ENCODE measurements at regions not wholly inside any gene's neighbourhood (a gene's known extent, or its start where the extent isn't known, plus 50 kb on each side); places are given as distances from the start of the nearest gene placed in this dataset.

DNA sequence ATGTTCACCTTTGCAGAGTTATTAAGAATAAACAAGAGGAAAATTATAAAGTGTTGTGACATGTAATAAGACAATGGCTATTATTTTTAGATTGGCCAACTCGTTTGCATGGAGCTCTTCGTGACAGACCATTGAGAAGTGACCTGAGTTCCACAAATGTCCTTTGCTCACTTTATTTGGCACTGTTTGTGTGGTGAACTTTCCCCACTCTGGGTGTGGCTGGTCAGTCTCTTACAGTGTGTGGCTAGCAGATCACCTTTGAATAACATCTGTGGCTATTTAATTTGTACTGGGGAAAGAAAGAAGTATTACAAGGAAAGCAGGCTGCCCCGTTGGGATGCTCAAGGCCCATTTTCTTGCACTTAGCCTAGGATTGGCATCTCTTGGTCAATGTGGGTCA is 274.1 kb upstream of the WWC1 start:
- no peak for DNase-seq (ENCODE audit: low spot score)

DNA sequence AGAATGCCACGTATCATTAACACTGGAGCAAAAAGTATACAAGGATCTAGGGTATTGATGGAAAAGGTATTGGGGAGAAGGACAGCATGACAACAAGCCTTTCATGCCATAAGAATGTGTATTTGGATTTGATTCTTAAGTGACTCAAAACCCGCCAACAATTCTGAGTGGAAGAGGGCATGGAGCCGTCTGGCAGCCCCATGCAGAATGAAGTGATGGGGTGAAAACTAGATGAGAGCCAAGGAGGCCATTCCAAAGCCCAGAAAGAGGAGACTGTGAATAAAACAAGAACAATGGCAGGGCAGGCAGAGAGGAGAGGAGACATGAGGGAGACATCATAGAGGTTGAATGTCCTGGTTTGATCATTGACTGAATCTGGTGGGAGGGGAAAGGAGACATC is 272.3 kb upstream of the WWC1 start:
- no peak for DNase-seq (ENCODE audit: low spot score)

DNA sequence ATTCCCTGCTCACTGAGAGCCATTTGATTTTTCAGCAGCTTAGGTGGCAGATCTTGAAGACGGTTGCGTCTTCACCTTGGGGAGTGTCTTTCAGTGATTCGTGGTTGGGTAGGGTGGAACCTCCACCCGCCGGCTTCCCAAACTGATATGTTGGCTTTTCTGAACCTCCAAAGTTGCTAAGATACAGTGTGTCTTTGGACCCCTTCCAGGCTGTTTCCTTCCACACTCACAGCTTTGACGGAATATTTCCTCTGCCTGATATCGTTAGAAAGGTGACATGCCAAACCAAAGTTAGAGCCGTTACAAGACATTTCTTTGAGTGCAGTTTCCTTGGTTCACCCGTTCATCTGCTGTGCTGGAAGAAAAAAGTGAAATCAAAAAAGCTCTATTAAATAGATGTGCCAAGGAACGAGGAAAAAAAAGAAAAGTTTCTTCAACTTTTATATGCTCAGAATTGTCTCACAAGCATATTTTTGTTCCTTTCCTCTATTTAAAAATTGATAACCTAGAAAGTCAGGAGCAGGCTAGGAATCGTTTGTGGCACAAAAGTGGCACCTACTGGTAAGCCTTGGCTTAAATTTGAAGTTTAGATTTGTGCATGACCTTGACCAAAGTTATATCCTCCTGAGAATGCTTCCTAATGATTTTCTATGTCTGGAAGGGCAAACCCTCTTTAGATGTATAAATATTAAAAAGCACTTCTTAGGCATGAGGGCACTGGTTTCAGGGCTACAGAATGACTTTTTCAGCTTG is 270.7 kb upstream of the WWC1 start:
- no peak for DNase-seq (ENCODE audit: low spot score)

DNA sequence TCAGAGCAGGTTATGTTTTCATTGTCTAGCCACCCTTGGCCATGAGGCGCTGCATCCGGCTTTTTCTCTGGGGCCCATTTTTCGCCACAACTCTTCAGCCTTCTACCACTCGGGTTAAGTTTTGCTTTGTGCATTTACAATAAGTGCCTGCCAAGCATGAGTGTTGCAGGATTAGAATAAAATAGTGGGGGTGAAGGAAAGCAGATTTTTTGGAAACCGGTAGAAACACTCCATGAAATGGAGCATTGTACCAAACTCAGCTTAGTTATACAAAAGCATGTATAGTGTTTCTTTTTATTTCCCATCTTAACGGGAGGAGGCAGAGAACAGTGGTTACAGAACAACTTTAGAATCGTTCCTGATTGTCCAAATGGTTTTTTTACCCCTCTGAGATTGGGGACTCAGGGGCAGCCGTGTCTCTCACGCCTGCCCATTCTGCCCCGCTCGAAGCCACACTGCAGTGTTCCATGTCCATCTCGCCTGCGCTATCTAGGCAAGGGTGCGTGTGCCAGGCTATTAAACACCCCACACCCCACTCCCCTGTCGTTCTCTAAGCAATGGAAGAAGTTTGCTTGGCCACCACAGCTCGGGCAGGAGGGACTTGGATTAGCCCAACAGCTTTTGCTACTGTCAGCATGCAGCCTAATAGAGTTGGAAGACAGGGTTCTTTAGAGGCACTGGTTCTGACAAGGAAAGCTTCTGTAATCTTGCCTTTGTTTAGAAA is 268.8 kb upstream of the WWC1 start:
- DNase-seq (ENCODE audit: low spot score) = no peak

DNA sequence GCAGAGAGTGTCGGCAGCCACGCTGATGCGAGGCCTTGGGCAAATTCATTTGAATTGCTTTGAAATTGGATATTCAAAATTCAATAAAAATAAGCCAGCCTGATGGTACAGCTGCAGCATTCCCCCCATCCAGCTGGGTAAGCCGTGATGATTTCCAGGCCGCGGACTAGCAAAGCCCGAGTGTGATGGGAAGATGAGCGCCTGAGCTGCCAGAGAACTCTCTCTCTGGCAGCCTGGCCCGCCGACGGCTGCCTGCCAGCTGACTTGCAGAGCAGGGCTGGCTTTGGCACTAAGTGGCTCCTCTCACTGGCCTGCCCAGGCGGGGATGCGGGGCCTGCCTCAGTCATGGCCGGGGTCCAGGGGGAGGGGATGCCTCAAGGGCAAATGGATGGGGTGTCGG is 268.3 kb upstream of the WWC1 start:
- no peak for DNase-seq (ENCODE audit: low spot score)

DNA sequence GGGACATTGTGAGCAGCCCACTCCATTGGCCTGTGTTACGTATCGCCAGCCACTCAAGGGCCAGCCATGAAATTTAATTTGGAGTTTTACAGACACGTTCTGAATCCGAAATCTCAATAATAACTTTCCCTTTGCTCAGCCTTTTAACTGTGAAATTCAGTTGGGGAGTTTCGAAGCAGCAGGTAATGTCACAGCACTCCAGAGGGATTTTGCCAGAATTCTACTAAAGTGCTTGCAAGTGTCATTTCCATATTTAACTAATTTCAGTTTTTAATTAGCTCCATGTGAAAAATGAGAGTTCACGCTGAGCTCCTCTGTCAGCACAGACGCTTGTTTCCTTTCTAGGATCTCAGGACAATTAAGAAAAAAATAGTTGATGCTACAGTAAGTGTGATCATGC is 267.1 kb upstream of the WWC1 start:
- no peak for DNase-seq (ENCODE audit: low spot score)

DNA sequence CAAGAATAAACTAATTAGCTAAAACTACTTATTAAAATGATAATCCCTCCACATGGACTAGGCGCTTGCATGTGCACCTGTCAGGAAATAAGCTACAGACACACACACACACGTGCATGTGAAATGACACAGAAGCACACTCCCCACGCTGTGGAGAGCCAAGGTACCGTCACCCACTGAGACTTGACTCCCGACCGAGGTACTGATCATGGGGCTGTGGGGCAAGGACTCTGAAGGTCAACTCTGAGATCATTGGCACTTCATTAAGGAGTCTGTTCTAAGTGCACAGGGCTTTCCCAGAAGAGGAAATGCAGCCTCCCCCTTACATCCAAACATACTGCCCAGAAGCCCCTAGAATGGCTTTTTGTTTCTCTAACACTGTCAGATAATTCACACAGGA is 264.4 kb upstream of the WWC1 start:
- DNase-seq (ENCODE audit: low spot score) = no peak

DNA sequence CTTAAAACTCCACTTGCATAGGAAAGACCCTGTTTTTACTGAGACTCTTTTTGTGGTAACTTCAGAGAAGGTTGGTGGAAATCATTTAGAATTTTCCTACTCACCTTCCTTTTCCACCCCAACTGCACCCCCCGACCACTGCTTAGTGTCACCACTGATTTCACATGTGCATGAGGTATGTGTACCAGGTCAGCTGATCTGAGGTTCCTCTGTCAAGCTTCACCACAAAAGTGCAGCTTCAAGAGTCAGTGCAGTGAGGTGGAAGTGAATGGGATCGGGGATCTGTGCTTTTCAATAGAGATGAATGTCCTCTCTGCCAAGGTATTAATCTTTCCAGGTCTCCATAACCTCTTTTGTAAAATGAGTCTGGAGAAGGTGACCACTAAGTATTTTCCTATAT is 260.5 kb upstream of the WWC1 start:
- DNase-seq (ENCODE audit: low spot score) = no peak

DNA sequence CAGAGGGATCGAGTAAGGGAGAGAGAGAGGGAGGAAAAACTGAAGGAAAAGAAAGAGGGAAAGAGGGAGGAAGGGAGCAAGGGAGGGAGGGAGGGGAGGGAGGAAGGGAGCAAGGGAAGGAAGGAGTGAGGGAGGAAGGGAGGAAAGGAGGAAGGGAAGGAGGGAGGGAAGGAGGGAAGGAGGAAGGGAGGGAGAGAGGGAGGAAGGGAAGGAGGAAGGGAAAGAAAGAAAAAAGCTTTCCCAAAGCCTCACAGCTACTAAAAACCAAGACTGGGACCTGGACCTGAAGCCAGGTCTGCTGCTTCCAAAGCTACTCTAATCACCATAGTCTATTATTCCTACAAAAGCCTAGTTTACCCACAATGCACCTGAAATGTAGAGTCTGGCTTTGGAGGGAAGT is 259.8 kb upstream of the WWC1 start:
- no peak for DNase-seq (ENCODE audit: low spot score)

DNA sequence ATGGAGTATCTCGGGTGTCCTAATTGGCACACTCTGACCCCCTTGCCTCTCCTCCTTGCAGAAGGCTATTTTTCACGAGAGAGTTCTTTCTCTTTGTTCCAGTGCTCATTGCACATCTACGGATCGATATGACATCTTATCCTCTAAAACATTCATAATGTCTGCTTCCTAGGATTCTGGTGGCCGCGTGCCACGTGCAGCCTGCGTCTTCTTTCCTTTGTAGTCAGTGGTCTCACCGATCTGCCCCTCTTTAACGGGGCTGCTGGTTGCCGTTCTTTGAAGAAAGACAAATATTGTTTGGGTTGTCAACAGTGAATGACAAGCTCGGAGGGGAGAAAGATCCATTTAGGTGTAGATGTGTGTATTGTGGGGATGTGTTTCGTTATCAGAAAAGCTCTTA is 252.4 kb upstream of the WWC1 start:
- DNase-seq (ENCODE audit: low spot score) = no peak

DNA sequence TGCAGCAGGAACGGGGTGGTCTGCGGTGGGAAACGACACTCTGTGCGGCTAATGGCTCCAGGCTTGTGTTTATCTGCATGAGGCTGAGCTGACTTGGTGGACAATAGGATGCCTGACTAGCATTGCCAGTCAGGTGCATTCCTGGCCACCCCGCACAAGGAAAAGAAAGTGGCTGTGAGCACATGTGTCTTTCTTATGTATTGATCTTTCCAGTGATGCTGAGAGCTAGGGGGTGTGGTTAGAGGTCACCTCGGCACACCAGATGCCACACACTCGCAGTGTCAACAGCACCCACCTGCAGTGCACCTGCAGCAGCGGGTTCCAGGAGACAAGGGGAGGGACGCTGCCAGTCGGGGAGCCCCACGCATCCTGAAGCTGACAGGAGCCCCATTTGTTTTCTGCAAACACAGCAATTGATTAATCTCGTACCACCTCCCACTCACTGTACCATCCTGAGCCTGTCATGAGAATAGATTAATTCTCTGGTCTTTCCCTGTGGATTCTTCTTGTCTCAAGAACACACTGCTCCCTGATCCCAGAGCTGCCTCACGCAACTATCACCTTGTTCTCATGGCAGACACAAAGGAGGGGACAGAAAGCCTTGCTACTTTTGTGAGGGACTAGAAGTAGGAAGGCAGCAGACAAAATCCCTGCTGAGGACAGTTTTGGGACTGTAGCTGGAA is 251.7 kb upstream of the WWC1 start:
- DNase-seq (ENCODE audit: low spot score) = no peak

DNA sequence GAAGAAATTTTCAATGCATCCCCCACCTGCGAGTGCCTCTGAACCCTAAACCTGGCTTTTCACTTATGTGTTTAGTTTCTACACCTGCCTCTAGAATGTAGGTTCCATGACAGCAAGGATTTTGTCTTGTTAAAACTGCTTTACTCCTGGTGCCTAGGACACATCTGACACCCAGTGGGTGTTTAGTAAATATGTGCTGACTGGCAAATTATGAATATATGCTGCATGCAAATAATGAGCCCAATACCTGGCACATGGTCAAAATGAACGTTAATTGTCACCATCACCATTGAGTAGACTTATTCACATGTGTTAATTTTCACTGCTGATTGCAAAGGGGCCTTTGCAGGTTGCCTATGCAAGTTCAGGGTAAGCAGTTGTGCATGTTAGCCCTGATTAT is 249.9 kb upstream of the WWC1 start:
- DNase-seq (ENCODE audit: low spot score) = no peak

DNA sequence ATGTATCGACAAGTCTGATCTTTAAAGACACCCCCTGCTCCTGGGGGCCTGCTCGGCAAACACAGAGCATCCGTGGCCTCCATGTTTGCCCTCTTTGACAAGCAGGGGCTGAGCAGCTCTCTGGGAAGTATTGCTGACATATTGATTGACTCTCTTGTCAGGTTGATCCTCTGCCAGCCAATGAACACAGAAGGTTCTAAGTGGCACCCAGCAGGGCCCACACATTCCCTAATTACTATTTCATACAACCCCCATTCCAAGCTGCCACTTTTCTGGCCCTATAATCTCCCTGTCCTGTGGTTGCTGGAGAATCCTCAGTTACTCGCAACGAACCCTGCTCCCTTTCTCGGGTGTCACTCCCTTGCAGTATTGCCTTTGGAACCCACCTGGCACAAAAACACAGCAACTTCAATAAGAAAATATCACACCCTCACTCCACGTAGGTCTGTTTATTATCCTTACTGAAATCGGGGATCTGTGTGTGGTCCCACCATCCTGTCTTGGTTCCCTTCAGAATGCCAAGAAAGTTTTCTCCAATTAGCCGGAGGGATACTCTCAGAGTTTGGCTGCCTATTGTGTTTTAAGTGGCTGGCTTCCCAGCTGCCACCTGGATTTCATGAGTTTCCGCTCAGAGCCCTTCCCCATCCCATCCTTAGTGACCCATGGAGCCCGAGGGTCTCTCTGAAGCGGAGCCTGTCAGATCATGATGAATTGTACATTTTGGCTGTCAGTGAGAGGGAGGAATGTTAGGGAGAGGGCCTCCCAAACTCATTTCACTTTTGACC is 249.0 kb upstream of the WWC1 start:
- DNase-seq (ENCODE audit: low spot score) = no peak

DNA sequence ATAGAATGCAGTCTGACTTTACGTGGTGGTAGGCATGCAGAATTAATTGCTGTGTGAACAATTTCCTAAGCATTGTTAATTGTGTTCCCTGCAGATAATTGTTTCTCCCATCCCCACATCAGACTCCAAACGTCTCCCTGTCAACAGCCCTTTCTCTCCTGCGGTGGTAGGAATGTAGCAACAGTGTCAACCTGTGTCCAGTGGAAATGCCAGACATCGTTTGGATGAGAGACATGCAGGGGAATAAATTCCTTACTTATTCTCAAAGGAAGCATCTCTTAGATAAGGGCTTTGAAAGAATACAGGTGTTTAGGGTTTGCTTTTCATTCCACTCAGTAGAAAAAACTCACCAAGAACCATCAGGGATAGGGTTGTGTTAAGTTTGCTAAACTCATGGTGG is 245.3 kb upstream of the WWC1 start:
- no peak for DNase-seq (ENCODE audit: low spot score)

DNA sequence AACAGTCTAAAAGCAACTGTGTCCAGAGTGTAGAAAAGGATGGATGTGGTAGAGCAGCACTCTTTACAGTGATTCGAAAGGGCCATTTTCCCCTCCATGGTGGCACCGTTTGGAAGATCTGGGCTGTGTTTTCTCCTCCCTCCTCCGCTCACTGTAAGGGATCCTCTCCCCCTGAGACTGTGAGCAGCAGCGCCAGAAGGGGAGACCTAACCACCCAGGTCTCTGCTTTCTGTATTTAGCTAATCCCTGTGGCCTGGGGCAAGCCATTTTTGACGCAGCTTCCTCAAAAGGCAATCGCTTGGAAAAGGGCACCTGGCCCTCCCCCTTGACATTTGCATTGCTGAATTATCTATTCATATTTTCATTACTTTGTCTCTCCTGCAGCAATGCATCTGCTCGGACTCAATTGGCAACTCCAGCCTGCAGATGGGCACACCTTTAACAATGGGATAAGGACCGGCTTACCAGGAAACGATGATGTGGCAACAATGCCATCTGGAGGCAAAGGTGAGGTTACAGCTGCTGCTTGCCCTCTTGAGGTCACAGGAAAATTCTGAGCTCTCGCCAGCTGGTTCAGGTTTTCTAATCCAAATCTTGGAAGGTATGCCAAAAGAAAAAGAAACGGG is 244.3 kb upstream of the WWC1 start:
- no peak for DNase-seq (ENCODE audit: low spot score)

DNA sequence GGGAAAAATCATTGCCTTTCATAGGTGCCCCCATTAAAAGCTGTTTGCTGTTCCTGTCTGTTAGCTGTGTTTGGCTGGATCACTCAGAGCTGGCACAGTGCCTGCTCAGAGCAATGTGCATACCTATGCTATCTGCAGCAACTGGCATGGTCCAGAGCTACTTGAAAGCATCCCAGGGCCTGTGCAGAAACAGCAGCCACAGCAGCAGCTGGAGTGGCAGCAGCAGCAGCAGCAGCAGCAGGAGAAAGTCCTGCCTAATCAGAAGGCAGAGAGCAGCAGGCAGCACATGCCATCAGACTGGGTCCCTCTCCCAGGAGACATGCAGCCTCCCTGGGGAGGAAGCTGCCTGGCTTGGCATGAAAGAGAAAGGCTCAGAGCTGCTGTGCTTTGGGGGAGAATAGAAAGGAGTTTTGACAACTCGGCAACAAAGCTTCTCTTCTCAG is 243.8 kb upstream of the WWC1 start:
- DNase-seq (ENCODE audit: low spot score) = no peak

DNA sequence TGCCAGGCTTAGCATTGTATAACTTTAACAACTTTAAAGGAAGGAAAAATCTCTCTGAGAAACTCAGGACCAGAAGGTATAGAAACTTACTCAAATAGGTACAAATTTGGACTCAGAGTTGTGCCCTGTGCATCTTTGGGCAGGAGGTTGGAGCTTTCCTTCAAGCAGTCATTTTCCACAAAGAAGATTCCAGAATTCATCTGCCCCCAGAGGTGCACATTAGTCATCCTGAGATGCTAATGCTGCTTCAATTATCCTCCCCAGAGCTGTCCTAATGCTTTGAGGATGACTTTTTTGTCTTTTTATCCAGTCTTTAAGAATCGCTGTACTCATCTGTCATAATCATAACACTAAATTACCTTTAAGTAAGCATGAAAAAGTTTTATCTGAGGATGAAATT is 243.0 kb upstream of the WWC1 start:
- DNase-seq (ENCODE audit: low spot score) = no peak

DNA sequence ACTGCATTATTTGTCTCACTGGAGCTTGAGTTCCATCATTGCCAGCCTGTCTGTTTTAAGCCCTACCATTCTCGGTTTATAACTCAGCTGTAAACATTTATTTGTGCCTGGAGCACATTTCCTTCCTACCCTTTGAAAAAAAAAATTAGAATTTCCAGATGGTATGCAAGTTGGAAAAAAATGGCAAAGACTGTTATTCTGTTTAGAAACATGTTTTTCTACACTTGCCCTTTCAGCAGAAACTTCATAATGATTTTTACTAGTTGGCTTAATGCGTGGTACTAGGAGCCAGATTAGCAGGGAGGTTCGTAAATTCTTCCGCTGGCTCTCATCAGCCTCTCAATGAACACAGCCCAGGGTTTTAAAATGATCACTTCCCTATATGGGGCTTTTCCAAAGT is 238.8 kb upstream of the WWC1 start:
- no peak for DNase-seq (ENCODE audit: low spot score)

DNA sequence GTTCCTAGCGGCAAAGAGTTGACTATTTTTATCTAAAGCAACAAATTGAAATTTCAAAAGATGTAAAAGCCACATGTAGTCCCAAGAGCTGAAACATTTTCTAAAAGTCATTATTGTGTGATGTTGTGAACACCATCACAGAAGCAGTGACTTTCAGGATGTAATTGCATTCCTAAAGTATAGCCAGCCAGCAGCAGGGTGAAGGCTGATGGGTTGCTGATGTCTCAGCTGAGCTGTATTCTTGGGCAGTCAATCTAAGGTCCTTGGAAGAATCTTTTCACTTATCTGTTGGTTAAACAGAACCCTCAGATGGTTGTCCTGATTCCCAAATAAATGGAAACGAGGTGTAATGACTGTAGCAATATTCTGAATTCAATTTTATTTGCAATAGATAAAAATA is 237.4 kb upstream of the WWC1 start:
- no peak for DNase-seq (ENCODE audit: low spot score)

DNA sequence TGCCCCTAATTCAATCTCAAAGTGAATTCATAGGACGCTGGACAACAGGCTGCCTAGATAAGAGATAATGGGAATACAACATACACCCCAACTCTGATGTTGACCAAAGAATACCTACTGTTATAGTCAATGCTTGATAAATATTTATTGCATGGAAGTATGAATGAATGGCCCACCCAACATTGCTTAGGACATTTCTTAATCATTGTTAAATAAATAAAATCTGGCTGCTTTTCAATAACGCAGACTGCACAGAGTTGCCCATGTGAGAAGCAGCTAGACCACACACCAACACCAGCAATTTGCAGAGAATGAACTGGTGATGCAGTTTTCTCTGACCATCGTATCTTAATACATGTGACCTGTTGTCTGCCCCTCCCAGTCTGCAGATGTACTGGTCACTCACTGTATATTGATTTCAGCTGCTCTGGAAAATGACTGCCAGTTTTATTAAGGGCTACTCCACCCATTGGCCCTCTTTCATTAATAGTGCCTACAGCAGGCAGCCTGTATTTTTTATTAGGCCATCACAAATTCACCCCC is 236.2 kb upstream of the WWC1 start:
- no peak for DNase-seq (ENCODE audit: low spot score)

DNA sequence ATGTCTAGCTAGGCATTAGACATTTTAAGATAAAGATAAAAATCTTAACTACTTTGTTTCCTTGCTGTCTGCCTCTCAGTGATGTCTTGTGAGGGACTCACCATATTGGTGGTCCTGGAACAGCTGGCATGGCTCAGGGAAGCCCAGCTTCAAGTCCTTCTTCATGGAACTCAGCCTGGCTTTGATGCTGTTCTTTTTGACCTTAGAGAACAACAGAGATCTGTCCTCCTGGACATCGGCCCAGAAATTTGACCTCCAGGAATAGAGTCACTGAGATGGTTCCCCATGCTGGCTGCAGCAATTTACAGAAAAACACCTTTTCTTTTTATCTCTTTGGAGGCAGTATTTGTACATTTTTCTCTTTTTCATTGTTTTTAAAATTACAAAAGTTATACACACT is 235.5 kb upstream of the WWC1 start:
- DNase-seq (ENCODE audit: low spot score) = no peak
